GM19035 (cell line): ENCODE measurements at regions not wholly inside any gene's neighbourhood (a gene's known extent, or its start where the extent isn't known, plus 50 kb on each side); places are given as distances from the start of the nearest gene placed in this dataset.

Experiments used
- ATAC-seq: cut with Tn5 transposase; IDR thresholded peaks from one replicate; pipeline ENCODE4 v1.9.1; 2021; ENCODE audit not compliant: unreplicated experiment

DNA sequence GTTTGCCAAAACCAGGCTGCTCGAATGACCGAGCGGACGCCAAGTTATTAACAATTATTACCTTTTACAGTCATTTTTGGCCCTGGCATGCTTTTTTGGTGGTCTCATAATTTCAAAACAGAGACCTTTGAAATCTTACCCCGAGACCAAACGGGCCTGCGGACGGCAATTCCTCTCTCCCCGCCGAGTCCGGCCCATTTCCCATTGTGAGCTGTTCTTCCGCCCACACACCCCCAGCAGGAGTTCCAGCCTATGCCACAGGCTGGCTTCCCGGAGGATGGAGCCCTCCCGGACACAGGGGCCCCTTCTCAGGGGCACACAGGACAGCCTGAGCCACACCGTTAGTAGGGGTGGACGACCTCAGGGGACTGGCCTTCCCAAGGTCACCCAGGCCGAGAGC is 130.7 kb downstream of the C16orf95 start:
- no peak for ATAC-seq

DNA sequence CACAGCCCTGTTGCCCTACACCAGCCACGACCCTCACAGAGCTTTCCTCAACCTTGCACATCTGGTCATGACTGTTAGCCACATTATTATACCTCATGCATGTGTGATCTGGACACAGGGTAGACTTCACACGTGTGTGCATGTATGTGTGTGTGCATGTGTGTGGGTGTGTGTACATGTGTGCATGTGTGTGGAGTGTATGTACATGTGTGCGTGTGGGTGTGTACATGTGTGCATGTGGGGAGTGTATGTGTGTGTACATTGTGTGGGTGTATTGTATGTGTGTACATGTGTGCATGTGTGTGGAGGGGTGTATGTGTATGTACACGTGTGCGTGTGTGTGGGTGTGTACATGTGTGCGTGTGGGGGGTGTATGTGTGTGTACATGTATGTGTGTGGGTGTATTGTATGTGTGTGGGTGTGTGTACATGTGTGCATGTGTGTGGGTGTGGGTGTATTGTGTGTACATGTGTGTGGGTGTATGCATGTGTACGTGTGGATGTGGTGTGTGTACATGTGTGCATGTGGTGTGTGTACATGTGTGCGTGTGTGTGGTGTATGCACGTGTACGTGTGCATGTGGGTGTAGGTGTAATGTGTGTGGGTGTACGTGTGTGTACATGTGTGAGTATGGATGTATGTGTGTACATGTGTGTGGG is 130.2 kb downstream of the C16orf95 start:
- no peak for ATAC-seq

- ATAC-seq = no peak
These were observed 129.1 kb downstream of the C16orf95 start for GRCh38 chr16:87188104-87188503.

- no peak for ATAC-seq
These were observed 127.8 kb downstream of the C16orf95 start for GRCh38 chr16:87189426-87189825.

GRCh38 chr16:87190288-87191230 is 126.6 kb downstream of the C16orf95 start:
- no peak for ATAC-seq

GRCh38 chr16:87192452-87193073 is 124.6 kb downstream of the C16orf95 start:
- no peak for ATAC-seq

DNA sequence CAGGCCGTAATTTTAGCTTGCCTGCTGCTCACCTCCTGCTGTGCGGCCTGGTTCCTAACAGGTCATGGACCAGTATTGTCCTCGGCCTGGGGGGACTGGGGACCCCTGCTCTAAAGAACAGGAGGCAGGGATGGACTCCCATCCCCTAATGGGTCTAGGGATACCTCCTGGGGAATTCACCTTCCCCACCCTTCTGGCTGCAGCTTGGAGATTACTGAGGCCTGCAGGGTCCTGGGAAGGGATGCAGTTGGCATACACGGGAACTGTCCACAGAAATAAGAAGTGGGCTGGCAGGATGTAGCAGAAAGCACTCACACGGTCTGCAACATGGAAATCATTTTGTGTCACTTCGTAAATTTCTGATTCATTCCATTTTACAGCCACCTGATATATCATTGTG is 123.0 kb downstream of the C16orf95 start:
- no peak for ATAC-seq

- no peak for ATAC-seq
These were observed 122.0 kb downstream of the C16orf95 start for GRCh38 chr16:87195161-87195560.

DNA sequence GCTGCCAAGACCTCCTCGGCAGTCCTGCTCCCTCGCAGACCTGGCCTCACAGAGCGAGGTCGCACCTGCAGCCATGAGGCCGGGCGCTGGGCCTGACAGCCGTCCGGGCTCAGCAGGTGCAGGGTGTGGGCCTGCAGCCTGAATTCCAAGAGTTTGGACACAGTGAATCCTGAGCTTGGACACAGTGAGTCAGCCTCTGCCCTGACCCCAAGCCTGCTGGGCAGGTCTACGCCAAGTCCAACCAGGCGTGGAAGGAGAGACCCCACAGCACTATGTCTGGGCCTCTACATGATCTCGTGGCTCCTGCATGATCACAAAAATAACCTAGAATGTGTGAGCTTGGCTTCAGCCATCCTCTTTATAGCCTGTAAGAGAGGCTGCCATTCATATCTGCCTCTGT is 121.0 kb downstream of the C16orf95 start:
- no peak for ATAC-seq

GRCh38 chr16:87196661-87197060 is 120.5 kb downstream of the C16orf95 start:
- ATAC-seq = no peak

- no peak for ATAC-seq
These were observed 118.8 kb downstream of the C16orf95 start for GRCh38 chr16:87198328-87198832.

DNA sequence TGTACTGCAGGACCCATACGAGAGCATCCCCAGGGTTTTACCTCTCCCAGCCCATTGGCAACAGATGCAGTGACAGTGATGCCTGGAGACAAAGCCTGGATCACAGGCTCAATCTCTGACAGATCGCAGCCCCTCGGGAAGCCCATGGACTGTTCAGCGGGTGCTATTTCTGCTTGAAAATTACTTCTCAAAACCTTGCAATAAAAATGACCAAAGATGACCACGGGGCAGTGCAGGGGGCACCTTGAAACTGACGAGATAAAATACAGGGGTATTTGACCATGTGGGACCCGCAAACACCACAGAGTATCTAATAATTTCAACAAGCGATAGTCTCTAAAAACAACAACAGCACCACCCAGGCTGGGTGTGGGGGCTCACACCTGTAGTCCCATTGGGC is 118.3 kb downstream of the C16orf95 start:
- ATAC-seq = no peak

DNA sequence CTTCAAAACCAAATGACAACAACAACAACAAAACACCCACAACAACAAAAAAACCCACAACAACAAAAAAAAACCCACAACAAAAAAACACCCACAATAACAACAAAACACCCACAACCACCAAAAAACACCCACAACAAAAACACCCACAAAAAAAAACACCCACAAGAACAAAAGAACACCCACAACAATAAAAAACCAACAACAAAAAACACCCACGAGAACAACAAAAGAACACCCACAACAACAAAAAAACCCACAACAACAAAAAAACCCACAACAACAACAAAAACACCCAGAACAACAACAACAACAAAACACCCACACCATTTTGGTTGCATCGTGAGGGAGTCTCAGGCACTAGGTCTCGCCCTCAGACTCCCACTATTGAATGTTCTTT is 117.8 kb downstream of the C16orf95 start:
- no peak for ATAC-seq

DNA sequence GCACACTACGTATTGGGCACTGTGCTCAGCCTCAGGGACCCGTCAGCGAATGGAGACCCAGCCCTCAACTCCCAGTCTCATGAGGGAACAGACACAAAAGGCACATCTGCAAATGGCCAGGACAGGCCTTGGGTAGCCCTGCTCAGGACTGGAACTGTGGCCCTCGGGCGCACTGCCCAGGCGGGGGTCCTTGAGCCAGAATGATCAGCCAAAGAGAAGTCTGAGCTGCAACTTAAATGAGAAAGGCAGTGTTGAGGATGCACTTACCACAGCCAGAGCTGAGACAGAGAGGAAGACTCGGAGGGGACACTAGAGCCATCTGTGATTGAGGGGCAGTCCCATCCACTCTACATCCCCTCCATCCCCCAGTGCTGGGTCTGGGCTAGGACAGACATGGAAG is 117.3 kb downstream of the C16orf95 start:
- no peak for ATAC-seq

DNA sequence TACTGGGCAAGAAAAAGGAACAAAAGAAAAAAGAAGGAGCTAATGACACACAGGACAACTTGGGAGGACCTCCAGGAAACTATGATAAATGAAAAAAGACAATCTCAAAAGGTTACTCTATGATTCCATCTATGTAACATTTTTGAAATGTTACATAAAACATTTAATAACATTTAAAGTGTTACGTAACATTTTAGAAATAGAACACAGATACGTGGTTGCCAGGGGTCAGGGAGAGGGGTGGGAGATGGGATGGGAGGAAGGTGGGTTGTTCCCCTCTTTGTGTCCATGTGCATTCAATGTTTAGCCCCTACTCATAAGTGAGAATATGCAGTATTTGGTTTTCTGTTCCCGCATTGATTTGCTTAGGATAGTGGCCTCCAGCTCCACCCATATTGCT is 116.6 kb downstream of the C16orf95 start:
- ATAC-seq = no peak

DNA sequence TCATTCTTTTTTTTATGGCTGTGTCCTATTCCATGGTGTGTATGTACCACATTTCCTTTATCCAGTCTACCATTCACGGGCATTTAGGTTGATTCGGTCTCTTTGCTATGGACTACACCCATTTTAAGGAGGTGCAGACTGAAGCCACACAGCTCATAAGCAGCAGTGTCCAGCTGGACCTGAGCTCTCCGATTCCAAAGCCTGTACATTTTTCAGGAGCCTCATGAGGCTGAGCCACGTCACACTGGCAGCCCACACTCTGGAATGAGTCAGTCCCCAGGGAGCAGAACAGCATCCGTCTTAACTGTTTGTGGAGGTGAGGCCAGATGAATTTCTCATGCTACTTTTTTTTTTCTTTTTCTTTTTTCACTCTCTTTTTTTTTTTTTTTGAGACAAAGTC is 116.1 kb downstream of the C16orf95 start:
- no peak for ATAC-seq

GRCh38 chr16:87201790-87202189 is 115.4 kb downstream of the C16orf95 start:
- ATAC-seq = no peak

DNA sequence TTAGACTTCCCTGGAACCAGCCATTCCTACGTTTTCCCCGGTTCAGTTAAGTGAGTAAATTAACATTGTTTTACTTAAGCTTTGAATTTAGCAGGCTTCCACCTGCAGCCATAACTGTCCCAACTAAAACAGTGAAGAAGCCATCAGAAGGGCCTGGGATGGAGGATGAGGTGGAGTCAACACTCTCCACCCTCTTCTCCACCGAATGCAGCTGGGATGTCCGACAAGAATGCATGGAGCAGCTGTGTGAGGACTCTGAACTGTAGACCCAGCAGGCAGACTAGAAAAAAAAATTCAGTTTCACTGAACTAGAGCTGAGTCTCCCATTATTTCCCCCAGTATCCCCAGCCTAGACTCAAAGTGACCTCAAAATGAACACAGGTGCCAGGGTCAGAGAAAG is 114.8 kb downstream of the C16orf95 start:
- ATAC-seq = no peak

DNA sequence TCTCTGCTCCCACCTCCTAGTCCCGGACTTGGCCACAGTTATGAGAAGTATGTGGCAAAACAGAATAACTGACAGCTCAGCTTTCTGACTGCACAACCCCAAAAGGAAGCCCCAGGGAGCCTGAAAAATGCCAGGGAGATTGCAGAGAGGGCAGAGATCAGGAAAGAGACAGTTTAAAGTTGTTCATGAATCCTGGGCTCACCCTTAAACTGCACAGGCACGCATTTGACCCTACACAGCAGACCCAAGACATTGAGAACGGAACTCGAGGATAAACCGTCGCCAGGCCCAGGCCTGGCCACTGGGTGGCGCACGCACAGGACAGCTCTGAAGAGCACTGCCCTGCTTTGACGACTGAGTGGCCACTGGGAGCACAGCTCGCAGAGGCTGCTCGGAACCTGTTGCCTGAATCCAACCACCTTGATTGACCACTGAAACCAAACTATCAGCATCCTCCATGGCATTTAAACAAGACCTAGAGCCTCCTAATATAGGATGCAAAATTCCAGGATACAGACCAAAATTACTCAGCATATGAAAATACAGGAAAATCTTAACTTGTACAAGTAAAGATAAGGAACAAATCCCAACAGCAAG is 114.0 kb downstream of the C16orf95 start:
- no peak for ATAC-seq

DNA sequence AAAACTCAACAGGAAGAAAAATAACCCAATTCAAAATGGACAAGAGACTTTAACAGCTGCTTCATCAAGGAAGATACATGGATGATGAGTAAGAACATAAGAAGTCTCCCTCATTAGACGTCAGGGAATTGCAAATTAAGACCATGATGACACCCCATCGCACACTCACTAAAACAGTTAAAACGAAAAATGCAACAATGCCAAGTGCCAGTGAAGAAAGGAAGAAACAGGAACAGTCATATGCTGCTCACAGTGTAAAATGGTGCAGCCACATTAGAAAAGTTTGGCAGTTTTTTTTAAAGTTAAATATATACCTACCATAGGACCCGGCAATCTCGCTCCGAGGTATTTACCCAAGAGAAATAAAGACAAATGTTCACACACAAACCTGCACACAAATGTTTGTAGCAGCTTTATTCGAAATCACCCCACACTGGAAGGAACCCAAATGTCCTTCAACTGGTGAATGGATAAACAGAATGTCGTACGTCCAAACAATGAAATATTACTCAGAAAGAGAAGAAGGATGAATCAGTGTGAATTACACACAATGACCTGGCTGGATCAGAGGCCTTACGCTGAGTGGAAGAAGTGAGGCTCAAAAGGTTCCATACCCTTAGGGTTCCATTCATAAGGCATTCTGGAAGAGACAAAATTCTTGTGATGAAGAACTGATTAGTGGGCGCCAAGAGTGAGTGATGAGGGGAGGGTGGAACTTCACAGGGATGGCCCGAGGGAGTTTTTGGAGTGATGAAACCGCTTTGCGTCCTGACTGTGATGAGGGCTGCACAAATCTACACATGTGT is 110.3 kb downstream of the C16orf95 start:
- ATAC-seq = no peak
